ENCODE measurements at regions not wholly inside any gene's neighbourhood (a gene's known extent, or its start where the extent isn't known, plus 50 kb on each side); places are given as distances from the start of the nearest gene placed in this dataset.
A peak's percentile ranks its signal among the peaks of the same experiment; 100 is the strongest.

DNA sequence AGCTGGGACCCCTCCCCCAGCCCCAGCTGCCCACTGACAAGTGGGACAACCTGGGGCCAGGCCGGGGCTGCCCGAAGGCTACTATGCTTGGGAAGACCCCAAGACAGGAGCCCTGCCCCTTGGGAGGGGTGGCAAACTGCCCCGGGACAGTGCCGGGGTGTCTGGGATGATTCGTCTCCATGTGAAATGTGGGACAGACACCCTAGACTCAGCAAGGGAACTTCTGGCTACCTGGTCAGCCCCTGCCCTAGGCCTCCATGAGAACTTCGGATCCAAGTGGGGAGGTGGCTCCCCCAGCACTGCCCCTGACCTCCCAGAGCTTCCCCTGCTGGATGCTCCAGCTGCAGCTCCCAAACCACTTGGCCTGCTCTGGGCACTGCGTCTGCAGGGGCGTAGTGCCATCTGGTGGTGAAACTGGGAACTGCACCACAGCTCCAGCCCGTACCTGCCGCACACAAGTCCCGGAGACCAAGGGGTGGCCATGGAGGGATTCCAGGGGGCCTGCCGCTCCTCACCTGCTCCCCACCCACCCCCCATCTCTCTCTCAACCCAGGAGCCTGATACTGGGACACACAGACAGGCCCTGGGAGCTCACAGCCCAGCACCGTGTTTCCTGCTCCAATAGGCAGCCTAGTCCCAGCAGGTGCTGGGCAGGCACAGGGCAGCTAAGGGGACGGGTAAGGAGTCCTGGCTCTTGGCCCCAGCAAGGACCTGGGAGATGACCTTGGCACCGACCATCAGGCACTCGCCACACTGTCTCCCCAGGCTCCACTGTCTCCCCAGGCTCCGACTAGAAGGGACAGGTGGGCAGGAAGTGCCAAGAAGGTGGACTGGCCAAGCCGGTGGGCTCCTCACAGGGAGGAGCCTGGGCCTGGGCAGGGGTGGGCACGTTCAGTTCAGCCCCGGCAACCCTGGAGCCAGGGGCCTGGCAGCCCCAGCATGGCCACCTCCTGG lies 194.1 kb downstream of the IGLL1 start:
- TF ChIP-seq CTCF (IDR thresholded peaks at IDR 0.05) (peak; percentile 93), POLR2AphosphoS5 (IDR thresholded peaks at IDR 0.05; ENCODE audit: low read depth, low read length) (no peak)
- TF ChIP-seq, protein P1, sequence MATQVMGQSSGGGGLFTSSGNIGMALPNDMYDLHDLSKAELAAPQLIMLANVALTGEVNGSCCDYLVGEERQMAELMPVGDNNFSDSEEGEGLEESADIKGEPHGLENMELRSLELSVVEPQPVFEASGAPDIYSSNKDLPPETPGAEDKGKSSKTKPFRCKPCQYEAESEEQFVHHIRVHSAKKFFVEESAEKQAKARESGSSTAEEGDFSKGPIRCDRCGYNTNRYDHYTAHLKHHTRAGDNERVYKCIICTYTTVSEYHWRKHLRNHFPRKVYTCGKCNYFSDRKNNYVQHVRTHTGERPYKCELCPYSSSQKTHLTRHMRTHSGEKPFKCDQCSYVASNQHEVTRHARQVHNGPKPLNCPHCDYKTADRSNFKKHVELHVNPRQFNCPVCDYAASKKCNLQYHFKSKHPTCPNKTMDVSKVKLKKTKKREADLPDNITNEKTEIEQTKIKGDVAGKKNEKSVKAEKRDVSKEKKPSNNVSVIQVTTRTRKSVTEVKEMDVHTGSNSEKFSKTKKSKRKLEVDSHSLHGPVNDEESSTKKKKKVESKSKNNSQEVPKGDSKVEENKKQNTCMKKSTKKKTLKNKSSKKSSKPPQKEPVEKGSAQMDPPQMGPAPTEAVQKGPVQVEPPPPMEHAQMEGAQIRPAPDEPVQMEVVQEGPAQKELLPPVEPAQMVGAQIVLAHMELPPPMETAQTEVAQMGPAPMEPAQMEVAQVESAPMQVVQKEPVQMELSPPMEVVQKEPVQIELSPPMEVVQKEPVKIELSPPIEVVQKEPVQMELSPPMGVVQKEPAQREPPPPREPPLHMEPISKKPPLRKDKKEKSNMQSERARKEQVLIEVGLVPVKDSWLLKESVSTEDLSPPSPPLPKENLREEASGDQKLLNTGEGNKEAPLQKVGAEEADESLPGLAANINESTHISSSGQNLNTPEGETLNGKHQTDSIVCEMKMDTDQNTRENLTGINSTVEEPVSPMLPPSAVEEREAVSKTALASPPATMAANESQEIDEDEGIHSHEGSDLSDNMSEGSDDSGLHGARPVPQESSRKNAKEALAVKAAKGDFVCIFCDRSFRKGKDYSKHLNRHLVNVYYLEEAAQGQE (IDR thresholded peaks at IDR 0.05; ENCODE audit: insufficient read depth in 1 of 2, low read depth in 2 of 2, low read length in 1 of 2) = no peak
